ENCODE measurements at regions not wholly inside any gene's neighbourhood (a gene's known extent, or its start where the extent isn't known, plus 50 kb on each side); places are given as distances from the start of the nearest gene placed in this dataset.
"Not testable (repeated sequence)": the region's sequence is repeated elsewhere in the genome, so short reads cannot be mapped to it uniquely, and the experiment has no call there.

DNA sequence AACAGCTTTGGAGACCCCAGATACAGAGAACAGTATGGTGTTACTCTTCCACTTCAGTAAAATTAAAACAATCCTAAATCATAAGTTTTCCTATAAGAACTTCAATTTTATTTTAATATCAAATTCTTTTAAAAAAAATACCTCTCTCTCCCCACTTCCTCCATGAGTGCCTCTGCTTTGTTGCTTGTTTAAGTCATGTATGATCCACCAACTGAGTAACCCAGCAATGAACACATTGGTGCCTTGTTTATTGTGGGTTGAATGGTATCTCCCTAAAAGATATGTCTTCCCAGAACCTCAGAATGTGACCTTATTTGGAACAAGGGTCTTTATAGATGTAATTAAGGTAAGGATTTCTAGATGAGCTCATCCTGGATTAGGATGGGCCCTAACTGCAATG lies 143.5 kb upstream of the EGLN3 start:
- no peak for DNase-seq (ENCODE audit: low spot score)

DNA sequence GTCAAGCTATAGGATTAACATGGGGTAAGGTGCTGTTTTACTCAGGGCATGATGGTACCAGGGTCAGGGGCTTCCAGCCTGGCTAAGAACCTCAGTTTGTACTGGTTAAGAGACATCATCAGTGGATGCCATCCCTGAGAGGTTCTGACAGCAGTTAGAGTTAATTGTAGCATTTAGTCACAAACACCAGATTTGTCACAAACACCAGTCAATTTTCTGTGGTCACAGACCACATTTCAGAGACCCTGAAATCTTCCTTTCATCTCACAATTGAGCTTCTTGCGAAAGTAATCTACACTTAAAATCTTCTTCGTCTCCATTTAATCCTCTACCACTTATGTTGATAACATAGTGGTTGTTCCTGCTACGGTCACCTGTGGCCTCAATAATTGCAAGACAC lies 143.0 kb upstream of the EGLN3 start:
- no peak for DNase-seq (ENCODE audit: low spot score)

DNA sequence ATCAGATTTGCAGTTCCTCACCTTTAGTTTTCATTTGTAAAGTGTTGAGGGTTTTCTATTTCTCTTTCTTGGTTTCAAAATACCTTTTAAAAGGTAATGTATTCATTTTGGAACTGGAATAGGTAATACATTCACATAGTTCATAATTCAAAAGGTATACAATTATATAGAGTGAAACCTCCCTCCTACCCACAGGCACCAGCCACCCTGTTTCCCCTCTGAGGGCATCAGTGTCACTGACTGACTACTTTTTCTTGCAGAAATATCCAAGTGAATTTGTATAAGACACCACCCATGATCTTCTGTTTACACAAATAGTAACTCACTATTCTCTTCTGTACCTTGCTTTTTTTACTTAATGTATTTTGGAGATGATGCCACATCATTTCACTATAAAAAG lies 139.6 kb upstream of the EGLN3 start:
- no peak for DNase-seq (ENCODE audit: low spot score)

DNA sequence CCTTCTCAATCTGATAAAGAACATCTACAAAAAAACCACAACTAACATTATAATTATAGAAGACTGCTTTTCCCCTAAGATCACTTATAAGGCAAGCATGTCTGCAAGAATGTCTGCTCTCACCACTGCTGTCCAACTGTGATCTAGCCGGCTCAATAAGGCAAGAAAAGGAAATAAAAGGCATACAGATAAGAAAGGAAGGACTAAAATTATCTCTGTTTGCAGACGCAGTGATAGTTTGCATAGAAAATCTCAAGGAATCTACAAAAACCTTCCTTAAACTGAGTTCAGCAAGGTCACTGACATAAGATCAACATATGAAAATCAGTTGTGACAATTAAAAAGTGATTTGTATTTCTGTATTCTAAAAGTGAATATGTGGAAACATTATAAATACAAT lies 138.0 kb upstream of the EGLN3 start:
- no peak for DNase-seq (ENCODE audit: low spot score)

DNA sequence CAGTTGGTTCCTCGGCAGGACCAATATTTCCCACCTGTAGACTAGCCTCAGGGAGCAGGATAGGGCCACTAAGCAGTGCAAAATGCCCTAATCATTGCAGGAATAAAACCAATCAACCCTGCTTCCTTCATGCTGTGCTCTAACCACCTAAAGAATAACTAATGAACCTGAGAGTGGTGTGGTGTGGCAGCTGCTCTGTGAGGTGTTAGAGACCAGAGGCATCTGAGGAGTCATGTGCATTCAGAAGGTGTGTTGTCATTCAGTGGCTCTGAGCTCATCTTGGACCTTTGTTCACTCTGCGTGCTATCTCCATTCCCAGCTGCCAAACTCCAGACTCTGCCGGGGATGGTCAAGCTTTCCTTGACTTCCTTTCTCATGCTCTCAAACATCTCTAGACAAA lies 136.7 kb upstream of the EGLN3 start:
- DNase-seq (ENCODE audit: low spot score), result no peak

DNA sequence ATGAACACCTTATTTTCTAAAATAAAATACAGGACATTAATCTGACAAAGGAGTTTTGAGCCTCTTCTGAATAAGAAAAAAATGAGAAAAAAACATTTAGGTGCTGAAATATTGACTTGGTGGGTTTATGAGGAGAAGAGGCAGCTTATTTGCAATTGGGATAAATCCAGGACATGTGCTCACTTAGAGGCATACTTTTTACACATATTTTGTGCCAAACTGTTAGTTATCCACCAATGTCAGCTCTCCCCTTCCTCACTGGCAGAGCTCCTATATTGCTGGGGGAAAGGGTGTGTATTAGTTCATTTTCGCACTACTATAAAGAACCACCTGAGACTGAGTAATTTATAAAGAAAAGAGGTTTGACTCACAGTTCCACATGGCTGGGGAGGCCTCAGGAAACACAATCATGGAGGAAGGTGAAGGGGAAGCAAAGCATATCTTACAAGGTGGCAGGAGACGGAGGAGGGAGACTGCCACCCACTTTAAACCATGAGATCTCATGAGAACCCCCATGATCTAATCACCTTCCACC lies 135.4 kb upstream of the EGLN3 start:
- DNase-seq (ENCODE audit: low spot score), result no peak

DNA sequence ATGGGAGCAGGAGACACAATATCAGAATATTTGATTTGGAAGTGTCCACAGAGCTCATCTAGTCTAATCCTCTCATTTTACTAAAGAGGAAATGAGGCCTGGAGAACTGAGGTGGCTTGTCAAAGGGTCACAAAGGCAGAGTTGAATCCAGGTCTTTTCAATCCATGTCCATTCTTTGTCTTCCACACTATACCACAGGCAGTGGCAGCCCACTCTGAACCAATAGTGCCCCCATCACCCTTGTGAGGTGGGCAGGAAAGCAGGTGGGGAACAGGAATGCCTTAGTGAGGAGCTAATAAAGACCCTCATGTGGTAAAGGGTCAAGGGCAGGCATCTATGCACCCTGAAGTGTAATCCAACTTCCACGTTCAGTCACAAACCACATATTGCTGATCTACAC lies 134.8 kb upstream of the EGLN3 start:
- no peak for DNase-seq (ENCODE audit: low spot score)

DNA sequence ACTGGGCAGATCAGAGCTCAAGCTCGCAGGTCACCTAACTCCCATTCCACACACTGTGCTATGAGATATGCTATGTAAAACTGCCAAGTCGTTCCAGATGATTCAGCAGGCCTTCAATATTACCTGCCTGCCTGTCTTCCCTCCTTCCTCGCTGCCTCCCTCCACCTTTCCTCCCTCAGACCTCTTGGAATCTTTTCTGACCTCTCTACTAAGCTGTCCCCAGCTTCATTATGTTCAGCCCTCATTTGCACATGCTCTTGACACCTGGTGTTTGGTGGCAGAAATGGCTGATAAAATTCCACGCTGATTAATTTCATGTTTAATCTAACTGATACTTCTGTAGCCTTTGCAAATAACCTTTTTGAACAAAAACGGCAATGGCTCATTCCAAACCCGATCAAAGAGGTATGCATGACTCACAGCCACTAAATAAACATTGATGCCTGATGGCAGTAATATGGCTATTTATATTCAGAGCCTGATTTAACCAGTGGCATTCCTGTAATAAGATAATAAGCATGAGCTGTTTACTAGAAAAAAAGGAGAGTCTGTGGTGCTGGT lies 130.8 kb upstream of the EGLN3 start:
- no peak for DNase-seq (ENCODE audit: low spot score)

DNA sequence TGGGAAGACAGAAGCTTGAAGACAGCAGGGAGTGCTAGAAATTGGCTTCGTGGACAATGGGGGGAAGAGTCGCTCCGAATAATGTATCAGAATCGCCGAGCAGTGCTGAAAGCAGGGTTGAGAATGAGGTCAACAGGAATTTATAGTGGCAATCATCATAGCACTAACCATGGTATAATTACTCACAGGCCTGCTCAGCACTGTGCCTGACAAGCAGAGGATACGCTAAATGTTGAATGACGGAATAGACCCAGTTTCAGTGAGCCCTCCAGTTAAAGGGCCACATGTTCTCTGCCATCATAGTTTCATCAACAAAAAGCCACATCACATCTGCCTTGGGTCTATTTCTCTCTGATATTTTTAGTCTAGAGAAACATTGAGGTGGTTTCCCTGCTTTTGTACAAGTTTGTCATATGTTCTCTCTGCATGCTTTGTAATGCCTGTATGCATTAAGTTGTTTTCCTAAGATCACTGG lies 130.3 kb upstream of the EGLN3 start:
- DNase-seq (ENCODE audit: low spot score), result no peak

DNA sequence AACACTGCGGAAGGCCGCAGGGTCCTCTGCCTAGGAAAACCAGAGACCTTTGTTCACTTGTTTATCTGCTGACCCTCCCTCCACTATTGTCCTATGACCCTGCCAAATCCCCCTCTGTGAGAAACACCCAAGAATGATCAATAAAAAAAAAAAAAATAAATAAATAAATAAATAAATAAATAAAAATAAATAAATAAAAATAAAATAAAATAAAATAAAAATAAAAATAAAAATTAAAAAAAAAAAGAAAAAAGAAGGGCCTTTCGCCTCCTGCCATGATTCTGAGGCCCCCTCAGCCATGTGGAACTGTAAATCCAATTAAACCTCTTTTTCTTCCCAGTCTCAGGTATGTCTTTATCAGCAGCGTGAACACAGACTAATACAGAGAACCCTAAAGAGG lies 128.8 kb upstream of the EGLN3 start:
- DNase-seq (ENCODE audit: low spot score), result not testable (repeated sequence)

DNA sequence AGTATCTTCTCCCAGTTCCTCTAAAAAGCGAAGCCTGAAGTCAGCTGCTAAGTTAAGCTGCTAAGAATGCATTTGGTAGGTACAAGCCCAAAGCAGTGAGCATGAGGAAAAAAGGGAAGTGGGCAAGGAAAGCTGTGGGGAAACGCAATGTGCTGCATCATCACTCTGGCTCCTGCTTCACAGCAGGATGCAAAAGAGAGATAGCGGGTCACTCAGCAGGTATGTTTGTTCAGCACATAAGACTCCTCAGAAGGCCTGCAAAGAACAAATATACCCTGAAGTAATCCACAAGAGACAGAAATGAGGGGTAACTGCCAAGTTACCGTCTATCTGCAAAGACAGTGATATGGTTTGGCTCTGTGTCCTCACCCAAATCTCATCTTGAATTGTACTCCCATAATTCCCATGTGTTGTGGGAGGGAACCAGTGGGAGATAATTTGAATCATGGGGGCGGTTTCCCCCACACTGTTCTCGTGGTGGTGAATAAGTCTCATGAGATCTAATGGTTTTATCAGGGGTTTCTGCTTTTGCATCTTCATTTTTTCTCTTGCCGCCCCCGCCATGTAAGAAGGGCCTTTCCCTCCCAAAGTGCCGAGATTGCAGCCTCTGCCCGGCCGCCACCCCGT lies 127.4 kb upstream of the EGLN3 start:
- DNase-seq (ENCODE audit: low spot score), result peak; percentile 24

DNA sequence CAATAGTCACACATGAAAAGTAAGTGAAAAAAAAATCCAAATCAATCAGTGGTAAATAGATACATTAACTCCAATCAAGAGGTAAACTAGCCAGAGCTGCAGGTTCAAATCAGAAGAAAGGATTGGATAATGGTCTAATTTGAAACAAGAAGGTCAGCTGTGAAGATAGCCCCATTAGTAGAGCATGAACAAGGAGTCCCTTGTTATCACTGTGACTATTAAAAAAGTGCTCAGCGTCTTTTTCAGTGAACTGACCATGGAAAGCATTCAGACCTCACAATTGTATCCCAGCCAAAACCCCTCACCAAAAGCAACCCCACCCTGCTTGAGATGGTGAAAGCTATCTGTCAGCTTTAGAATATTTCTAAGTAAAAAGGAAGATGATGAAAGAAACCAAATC lies 125.0 kb upstream of the EGLN3 start:
- DNase-seq (ENCODE audit: low spot score), result no peak

DNA sequence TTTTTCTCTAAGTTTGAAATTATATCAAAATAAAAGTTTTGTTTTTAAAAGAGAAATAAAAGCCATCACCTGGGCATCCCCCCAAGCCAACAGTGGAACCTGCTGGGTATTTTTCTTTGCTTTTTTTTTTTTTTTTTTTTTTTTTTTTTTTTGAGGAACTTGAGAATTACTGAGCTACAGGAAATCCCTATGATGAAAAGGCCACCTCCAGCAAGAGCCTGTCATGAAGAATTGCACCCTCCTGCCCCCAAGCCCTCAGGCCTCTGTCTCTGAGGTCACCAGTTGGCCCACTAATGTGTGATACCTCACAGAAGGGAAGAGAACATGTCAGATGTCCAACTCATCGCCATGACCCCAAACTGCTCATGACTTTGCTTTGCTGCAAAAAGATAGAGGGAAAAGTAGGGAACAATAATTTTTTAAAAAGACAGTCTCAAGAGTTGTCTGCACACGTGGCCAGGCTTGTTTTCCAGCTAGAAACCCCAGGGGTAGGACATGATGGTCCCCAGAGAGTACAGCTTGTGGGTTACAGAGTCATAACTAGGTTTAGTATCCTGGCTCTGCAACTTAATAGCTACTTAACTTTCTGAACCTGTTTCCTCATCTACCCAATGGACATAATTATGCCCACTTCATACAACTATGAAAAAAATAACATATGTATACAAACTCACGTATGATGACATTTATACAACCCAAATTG lies 124.3 kb upstream of the EGLN3 start:
- no peak for DNase-seq (ENCODE audit: low spot score)

DNA sequence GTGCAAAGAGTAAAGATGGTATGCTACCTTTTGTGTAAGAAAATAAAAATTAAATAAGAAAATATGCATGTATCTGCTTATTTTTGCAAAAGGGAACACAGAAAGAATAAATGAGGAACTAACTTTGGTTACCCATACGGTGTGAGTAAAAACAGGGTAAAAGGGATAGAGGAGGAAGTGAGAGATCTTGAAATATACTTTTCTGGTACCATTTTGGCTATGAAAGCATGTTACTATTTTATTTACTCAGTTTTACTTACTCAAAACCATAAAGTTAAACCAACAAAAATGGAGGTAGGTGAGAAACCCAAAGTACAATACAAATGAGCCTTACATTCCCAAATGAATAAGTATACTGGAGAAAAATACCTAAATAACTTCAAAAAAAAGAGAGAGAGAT lies 122.0 kb upstream of the EGLN3 start:
- DNase-seq (ENCODE audit: low spot score), result no peak

DNA sequence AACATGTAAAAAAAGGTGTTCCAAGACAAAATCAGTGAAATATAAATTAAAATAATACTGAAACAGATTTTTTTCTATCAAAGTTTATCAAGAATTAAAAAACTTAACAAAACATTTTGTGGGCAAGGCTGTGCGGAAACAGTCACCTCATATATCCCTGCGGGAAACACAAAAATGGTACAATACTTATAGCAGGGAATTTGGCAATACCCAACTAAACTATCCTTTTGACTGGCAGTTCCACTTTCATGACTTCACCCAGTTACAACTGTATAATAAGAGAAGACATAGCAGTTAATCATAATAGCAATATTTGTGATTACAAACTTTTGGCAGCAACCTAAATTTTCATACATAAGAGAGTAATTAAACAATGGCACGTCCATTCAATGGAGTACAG lies 121.5 kb upstream of the EGLN3 start:
- no peak for DNase-seq (ENCODE audit: low spot score)

DNA sequence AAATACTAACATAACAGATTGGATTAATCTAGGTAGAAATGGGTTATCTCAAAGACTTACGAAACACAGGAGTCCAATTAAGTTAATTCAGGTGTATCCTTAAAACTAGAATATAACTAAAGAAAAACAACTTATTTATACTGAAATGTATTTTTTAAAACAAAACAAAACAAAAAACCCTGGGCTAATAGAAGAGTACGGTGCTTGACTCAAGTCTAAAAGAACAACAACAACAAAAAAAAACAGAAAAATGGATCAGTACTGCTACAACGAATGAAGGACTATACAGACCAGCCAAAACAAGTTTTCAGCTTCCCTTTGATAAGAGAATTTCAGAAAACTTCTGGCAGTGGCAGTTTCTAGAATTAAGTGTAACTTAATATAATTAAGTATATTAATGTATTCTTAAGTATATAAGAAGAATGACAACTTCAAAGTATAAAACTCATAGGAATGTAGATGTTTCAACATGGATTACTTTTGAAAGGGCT lies 120.1 kb upstream of the EGLN3 start:
- no peak for DNase-seq (ENCODE audit: low spot score)

DNA sequence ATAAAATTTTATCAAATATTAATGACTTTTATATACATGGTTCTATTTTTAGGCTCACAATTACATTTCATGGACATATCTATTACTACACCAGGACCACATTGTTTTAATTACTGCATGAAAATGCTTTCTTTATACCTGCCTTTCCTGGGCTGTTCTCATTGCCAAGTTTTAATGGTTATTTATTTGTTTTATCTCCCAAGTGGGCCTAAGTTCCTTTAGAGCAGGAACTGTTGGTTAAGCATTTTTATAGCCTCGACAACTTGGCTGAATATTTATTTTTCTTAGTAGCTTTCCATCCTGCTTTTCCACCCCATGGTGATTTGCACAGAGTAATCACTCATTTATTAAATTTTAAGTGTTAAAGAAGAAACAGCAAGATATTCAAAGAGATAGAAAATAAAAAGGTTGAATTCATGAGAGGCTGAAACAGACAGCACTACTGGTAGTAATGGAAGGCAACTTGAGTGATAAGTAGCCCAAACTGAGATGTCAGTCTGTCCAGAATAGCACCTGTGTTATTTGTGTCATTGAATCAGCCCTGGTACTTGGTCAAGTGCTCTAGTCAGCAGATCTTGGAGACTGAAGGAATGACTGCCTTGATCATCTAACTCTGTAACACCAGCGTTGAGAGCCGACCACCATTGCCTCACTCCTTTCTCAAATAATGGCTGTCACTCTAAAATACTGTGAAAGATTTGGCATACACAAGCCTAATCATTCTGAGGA lies 119.1 kb upstream of the EGLN3 start:
- DNase-seq (ENCODE audit: low spot score), result no peak

DNA sequence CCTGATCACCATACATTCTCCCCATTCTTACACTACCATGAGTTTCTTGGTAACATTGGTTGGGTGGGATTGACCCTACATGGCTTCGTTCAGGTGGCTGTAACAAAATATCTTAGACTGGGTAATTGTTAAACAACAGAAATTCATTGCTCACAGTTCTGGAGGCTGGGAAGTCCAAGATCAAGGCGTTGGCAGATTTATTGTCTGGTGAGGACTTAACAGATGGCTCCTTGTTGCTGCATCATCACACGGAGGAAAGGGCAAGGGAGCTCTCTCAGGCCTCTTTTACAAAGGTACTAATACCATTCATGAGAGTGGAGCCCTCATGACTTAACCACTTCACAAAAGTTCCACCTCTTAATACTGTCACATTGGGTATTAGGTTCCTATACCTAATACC lies 116.7 kb upstream of the EGLN3 start:
- DNase-seq (ENCODE audit: low spot score), result no peak

DNA sequence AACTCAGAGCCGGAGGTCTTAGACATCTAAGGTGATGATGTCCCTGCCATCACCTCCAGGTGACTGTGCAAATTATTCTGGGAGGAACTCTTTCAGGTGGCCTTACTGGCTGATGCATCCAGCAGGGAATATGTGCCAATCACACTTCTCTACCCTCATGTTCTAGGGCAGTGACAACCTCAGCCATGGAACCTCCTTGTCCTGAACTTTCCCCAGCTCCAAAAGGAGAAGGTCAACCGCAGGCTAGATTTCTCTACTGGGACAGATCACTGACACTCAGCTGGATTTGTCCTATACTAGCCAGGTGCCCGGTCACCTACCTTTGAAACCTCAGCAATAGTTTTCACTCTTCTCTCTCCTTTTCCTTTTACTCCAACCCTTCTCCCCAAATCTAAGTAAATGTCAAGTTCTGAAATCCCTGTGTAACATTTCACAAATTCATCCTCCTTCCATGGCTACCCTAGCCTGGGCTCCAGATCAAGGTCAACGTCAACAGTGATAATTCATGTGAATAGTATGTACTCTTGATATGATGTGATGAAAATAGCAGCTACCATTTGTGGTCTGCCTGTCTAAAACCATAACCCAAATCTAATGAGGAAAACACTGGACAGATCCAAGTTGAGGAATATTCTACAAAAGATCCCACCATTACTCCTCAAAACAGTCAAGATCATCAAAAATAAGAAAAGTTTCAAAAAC lies 115.0 kb upstream of the EGLN3 start:
- no peak for DNase-seq (ENCODE audit: low spot score)

DNA sequence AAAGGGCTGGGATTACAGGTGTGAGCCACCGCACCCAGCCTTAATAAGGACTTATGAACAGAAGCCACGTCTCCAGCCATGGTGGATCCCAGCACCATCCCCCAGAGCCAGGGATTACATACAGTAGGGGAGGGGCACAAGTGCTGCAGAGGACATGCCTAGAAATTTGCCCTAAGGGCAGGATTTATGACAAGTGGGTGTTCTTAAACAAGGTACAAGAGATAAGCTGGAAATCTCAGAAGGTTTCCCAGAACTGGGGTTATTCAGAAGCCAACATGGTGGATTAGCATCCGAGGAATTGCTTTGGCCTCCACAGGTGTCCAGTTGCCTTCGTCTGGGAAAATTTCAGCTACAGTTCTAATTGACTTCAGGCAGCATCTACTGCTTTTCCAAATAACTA lies 114.4 kb upstream of the EGLN3 start:
- DNase-seq (ENCODE audit: low spot score), result no peak

DNA sequence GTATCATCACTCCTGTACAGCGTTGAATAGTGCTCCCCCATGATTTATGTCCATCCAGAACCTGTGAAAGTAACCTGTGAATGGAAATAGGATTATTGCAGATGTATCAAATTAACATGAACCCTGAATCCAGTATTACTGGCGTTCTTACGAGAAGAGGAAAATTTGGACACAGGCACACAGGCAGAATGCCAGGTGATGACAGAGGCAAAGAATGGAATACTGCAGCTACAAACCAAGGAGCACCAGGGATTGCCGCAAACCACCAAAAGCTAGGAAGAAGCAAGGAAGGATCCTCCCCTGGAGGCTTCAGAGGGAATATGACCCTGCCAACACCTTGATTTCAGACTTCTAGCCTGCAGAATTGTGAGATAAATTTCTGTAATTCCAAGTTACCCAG lies 113.5 kb upstream of the EGLN3 start:
- DNase-seq (ENCODE audit: low spot score), result no peak

Data from globus pallidus (tissue), 1 donor.